ENCODE measurements at regions not wholly inside any gene's neighbourhood (a gene's known extent, or its start where the extent isn't known, plus 50 kb on each side); places are given as distances from the start of the nearest gene placed in this dataset.

DNA sequence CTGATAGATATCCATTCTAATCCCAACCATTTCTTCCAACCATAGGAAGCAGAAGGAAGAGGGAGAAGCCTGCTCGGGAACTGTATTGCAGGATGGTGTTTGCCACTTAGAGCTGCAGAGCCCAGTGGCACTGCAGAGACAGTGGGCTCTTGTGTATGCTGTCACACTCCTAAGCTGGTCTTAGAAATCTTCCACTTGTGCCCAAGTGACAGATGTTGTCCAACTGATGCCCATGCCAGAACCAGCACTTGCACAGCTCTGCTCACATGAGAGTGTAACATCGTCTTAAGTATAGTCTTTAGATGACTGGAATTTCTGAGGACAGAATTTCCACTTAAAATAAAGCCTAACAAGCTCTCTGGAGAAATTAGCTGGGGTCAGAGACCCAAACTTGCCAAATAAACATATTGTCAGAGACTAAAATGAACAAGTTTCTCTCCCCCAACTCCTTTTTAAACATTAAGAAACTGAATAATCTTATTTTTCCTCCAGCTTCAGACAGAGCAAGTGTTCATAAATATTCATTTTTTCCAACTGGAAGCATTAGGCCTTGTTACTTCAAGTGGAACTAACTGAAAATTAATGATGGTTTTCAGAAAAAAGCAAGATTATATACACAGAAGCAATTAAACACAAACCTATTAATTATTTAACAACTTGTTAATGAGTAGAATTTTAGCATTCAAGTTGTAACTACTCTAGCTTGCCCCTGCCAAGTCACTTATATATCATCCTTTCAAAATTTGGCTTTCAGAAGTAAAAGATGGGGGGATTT is 577.3 kb downstream of the AJAP1 start:
- no peak overlapping the region for H3K4me3 ChIP-seq (ENCODE audit: low read length)

GRCh38 chr1:5227114-5227513 is 572.7 kb downstream of the AJAP1 start:
- no peaks in the 10 kb centered on the region for H3F3A ChIP-seq (ENCODE audit: control insufficient read depth, insufficient read depth)
- no peaks in the 10 kb centered on the region for H3K9me2 ChIP-seq (replicated peaks; ENCODE audit: control insufficient read depth, low read length)
- no peaks in the 10 kb centered on the region for H3K36me3 ChIP-seq (ENCODE audit: control insufficient read depth, low read length)
- TF ChIP-seq CTCF (IDR thresholded peaks at IDR 0.05; ENCODE audit: low read depth, low read length, poor library complexity, severe bottlenecking) = no peak
- no peak for TF ChIP-seq EZH2phosphoT487 (IDR thresholded peaks at IDR 0.05; ENCODE audit: borderline replicate concordance, low read length)
- H3K4me2 ChIP-seq (ENCODE audit: low read length) = no peak overlapping the region
- H3K27ac ChIP-seq (ENCODE audit: low read depth, low read length) = no peak overlapping the region
- H4K20me1 ChIP-seq (ENCODE audit: control insufficient read depth, insufficient read depth, low read depth, low read length) = no peaks in the 10 kb centered on the region
- H3K4me1 ChIP-seq (ENCODE audit: control insufficient read depth, low read length) = no peaks in the 10 kb centered on the region
- H3K27me3 ChIP-seq (ENCODE audit: control insufficient read depth, low read length) = no peaks in the 10 kb centered on the region
- no peaks in the 10 kb centered on the region for H3K9me3 ChIP-seq (ENCODE audit: control insufficient read depth, insufficient read depth, low read length)
- no peak overlapping the region for H3K4me3 ChIP-seq (ENCODE audit: low read length)
- H3K79me2 ChIP-seq (ENCODE audit: control insufficient read depth, low read length) = no peaks in the 10 kb centered on the region

More for the DNA sequence above, 577.3 kb downstream of the AJAP1 start:
- H3K4me2 ChIP-seq (ENCODE audit: low read length) = no peak overlapping the region
- H3K79me2 ChIP-seq (ENCODE audit: control insufficient read depth, low read length) = no peaks in the 10 kb centered on the region
- H3K27me3 ChIP-seq (ENCODE audit: control insufficient read depth, low read length) = no peaks in the 10 kb centered on the region
- no peak overlapping the region for H3K27ac ChIP-seq (ENCODE audit: low read depth, low read length)
- TF ChIP-seq EZH2phosphoT487 (IDR thresholded peaks at IDR 0.05; ENCODE audit: borderline replicate concordance, low read length) = no peak
- no peak for TF ChIP-seq CTCF (IDR thresholded peaks at IDR 0.05; ENCODE audit: low read depth, low read length, poor library complexity, severe bottlenecking)
- no peaks in the 10 kb centered on the region for H3K4me1 ChIP-seq (ENCODE audit: control insufficient read depth, low read length)
- no peaks in the 10 kb centered on the region for H3F3A ChIP-seq (ENCODE audit: control insufficient read depth, insufficient read depth)
- H4K20me1 ChIP-seq (ENCODE audit: control insufficient read depth, insufficient read depth, low read depth, low read length) = no peaks in the 10 kb centered on the region
- no peaks in the 10 kb centered on the region for H3K36me3 ChIP-seq (ENCODE audit: control insufficient read depth, low read length)
- no peaks in the 10 kb centered on the region for H3K9me2 ChIP-seq (replicated peaks; ENCODE audit: control insufficient read depth, low read length)
- peaks cover 8% of the 10 kb centered on the region; the same call in 1 of the 2 replicates for H3K9me3 ChIP-seq (ENCODE audit: control insufficient read depth, insufficient read depth, low read length)

GRCh38 chr1:5225707-5226704 is 571.6 kb downstream of the AJAP1 start:
- Histone ChIP-seq H3K4me2 (ENCODE audit: low read length) (no peak overlapping the region), H3K9me3 (ENCODE audit: control insufficient read depth, insufficient read depth, low read length) (no peaks in the 10 kb centered on the region), H3K79me2 (ENCODE audit: control insufficient read depth, low read length) (no peaks in the 10 kb centered on the region), H4K20me1 (ENCODE audit: control insufficient read depth, insufficient read depth, low read depth, low read length) (no peaks in the 10 kb centered on the region), H3K4me1 (ENCODE audit: control insufficient read depth, low read length) (no peaks in the 10 kb centered on the region), H3F3A (ENCODE audit: control insufficient read depth, insufficient read depth) (no peaks in the 10 kb centered on the region), H3K27me3 (ENCODE audit: control insufficient read depth, low read length) (no peaks in the 10 kb centered on the region), H3K4me3 (ENCODE audit: low read length) (no peak overlapping the region), H3K9me2 (replicated peaks; ENCODE audit: control insufficient read depth, low read length) (no peaks in the 10 kb centered on the region), H3K36me3 (ENCODE audit: control insufficient read depth, low read length) (no peaks in the 10 kb centered on the region; the same call in 1 of the 2 replicates), H3K27ac (ENCODE audit: low read depth, low read length) (no peak overlapping the region)
- TF ChIP-seq EZH2phosphoT487 (IDR thresholded peaks at IDR 0.05; ENCODE audit: borderline replicate concordance, low read length) = no peak
- TF ChIP-seq CTCF (IDR thresholded peaks at IDR 0.05; ENCODE audit: low read depth, low read length, poor library complexity, severe bottlenecking) = no peak

All from DOHH2 (cell line).